ENCODE measurements at regions not wholly inside any gene's neighbourhood (a gene's known extent, or its start where the extent isn't known, plus 50 kb on each side); places are given as distances from the start of the nearest gene placed in this dataset.

DNA sequence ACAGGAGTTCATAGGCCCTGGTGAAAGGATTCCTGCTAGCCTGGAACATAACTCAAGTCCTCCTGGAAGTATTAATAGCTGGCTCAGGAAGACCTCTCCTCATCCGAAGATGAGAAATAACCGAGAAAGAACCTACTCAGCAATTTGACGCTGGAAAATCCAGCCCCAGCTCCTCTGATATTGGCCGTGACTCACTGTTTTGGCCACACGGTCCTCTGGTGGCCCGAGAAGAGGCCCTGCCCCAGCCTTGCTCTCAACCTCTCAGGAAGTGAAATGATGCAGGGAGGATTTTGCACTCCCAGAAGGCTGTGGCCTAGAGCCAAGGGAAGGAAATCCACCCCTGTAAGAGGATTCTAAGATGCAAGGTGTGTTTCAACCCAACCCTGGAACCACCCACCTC lies 121.6 kb downstream of the MTPAP start:
- TF ChIP-seq, protein P1, sequence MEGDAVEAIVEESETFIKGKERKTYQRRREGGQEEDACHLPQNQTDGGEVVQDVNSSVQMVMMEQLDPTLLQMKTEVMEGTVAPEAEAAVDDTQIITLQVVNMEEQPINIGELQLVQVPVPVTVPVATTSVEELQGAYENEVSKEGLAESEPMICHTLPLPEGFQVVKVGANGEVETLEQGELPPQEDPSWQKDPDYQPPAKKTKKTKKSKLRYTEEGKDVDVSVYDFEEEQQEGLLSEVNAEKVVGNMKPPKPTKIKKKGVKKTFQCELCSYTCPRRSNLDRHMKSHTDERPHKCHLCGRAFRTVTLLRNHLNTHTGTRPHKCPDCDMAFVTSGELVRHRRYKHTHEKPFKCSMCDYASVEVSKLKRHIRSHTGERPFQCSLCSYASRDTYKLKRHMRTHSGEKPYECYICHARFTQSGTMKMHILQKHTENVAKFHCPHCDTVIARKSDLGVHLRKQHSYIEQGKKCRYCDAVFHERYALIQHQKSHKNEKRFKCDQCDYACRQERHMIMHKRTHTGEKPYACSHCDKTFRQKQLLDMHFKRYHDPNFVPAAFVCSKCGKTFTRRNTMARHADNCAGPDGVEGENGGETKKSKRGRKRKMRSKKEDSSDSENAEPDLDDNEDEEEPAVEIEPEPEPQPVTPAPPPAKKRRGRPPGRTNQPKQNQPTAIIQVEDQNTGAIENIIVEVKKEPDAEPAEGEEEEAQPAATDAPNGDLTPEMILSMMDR (IDR thresholded peaks at IDR 0.05) = no peak
- TF ChIP-seq EP300 (IDR thresholded peaks at IDR 0.05; ENCODE audit: low read depth) (no peak), POLR2AphosphoS5 (IDR thresholded peaks at IDR 0.05) (no peak), POLR2A (IDR thresholded peaks at IDR 0.05) (no peak)

Data from transverse colon (tissue), 4 donors.